Right kidney (tissue), 1 donor: ENCODE measurements at regions not wholly inside any gene's neighbourhood (a gene's known extent, or its start where the extent isn't known, plus 50 kb on each side); places are given as distances from the start of the nearest gene placed in this dataset.
A peak's percentile ranks its signal among the peaks of the same experiment; 100 is the strongest.
"Not testable (repeated sequence)": the region's sequence is repeated elsewhere in the genome, so short reads cannot be mapped to it uniquely, and the experiment has no call there.

Source experiments
- DNase-seq: peaks from one replicate; pipeline ENCODE4 v3.0.0-alpha.2; 2016

- no peak for DNase-seq
These were observed 155.5 kb downstream of the SHANK2 start for GRCh38 chr11:71096751-71097388.

GRCh38 chr11:71095294-71095850 is 157.0 kb downstream of the SHANK2 start:
- no peak for DNase-seq

- DNase-seq, result no peak
These were observed 157.9 kb downstream of the SHANK2 start for GRCh38 chr11:71094296-71095077.

GRCh38 chr11:71093783-71094182 is 158.6 kb downstream of the SHANK2 start:
- no peak for DNase-seq

GRCh38 chr11:71091506-71092265 is 160.7 kb downstream of the SHANK2 start:
- DNase-seq, result no peak

- no peak for DNase-seq
These were observed 162.8 kb downstream of the SHANK2 start for GRCh38 chr11:71089571-71089970.

GRCh38 chr11:71088314-71089215 is 163.8 kb downstream of the SHANK2 start:
- DNase-seq, result not testable (repeated sequence)

- DNase-seq, result peak; percentile 54
These were observed 165.6 kb downstream of the SHANK2 start for GRCh38 chr11:71086687-71087258.

- no peak for DNase-seq
These were observed 167.9 kb downstream of the SHANK2 start for GRCh38 chr11:71084306-71085012.

GRCh38 chr11:71083105-71083504 is 169.3 kb downstream of the SHANK2 start:
- DNase-seq, result no peak

GRCh38 chr11:71082454-71082853 is 169.9 kb downstream of the SHANK2 start:
- DNase-seq, result no peak

GRCh38 chr11:71081704-71082230 is 170.6 kb downstream of the SHANK2 start:
- no peak for DNase-seq

- DNase-seq, result peak; percentile 32
These were observed 171.9 kb downstream of the SHANK2 start for GRCh38 chr11:71080239-71081097.

GRCh38 chr11:71079795-71080194 is 172.6 kb downstream of the SHANK2 start:
- DNase-seq, result no peak

GRCh38 chr11:71078482-71078881 is 173.9 kb downstream of the SHANK2 start:
- no peak for DNase-seq

- no peak for DNase-seq
These were observed 175.7 kb downstream of the SHANK2 start for GRCh38 chr11:71076525-71077304.

- DNase-seq, result no peak
These were observed 176.4 kb downstream of the SHANK2 start for GRCh38 chr11:71075871-71076420.

GRCh38 chr11:71075116-71075720 is 177.2 kb downstream of the SHANK2 start:
- no peak for DNase-seq
